Retina (tissue), 1 donor: ENCODE measurements at regions not wholly inside any gene's neighbourhood (a gene's known extent, or its start where the extent isn't known, plus 50 kb on each side); places are given as distances from the start of the nearest gene placed in this dataset.
"Not testable (repeated sequence)": the region's sequence is repeated elsewhere in the genome, so short reads cannot be mapped to it uniquely, and the experiment has no call there.

ENCODE experiments used
- DNase-seq: peaks from one replicate; pipeline ENCODE4 v3.0.0-alpha.2; 2016

DNA sequence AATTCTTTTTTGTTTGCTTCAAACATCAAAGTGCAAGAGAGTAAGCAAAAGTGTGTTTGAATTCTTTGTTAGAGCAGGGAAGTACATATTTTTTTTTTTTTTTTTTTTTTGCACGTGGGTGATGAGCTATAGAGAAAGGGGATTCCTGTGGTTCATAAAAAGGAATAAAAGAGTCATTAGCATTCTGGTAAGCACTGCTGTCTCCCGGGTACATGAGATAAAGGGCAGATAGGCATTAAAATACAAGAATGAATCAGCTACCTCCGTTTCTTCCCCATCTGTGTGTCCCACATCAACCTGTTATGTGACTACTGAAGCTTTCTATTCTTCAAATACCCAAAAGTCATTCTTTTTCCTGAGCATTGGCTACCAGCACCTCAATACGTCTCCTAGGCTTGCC is 102.4 kb upstream of the SEMA3D start:
- no peak for DNase-seq

DNA sequence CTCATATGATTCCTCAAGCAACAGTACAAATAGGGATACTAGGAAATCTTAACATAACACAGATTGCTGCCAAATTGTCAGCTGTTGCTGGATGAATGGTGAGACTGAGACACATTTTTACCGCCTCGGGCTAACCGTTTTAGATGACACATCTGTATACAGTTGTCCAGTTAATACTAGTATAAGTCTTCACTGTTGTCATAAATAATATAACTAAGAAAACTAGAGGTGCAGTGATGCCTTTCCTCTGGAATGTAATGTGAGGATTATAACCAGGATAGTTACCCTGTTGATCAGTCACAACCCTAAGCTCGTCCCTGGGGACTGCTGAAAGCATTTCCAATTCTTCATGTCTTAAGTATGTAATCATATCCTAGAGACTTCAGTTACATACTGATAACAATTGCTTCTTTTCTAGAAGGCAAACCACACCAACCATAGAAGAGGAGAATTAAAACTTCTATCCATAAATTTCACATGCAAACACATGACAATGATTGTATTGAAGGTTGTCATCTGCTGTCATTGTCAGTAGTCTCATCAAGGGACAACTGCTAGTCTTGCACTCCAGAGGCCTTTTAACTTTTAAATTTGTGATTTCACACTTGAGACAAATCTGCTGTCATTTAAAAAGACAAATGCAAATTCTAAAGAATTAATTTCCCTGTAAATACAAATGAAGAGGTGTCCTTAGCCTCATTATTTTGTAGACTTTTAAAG is 100.4 kb upstream of the SEMA3D start:
- DNase-seq = no peak

DNA sequence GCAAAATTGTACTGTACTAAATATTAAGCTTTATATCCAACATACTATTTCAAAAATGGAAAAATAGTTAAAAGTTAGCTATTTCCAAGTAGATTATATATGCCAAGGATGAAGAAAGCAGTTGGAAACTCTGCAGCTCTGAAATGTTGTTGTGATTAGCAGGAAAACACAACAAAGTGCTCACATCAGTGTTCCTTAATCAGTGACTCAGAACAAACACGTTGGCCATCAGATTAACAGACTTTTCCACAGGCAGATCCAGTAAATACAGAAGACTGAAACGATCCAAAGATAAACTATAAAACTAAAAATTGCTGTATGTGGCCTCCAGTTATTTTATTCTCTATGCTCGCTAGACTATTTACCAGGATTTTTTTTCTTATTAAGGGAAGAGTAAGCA is 99.6 kb upstream of the SEMA3D start:
- DNase-seq = no peak

DNA sequence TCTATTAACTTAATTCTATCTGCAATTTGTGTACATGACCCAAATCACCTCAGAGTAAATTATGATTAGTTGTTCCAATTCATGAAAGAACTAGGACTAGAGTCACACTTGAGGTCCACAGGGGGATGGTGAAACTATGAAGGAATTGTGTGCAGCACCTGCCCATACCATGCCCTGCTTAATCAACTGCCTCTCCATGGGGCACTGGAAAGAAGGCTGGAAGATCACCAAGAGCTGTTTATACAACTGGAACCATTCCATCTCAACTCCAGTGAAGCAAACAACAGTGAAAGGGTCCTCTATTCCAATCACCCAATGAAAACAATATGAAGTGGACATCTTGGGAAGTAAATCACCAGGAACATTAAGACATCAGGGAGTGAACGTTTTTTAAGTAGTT is 98.7 kb upstream of the SEMA3D start:
- DNase-seq = no peak

DNA sequence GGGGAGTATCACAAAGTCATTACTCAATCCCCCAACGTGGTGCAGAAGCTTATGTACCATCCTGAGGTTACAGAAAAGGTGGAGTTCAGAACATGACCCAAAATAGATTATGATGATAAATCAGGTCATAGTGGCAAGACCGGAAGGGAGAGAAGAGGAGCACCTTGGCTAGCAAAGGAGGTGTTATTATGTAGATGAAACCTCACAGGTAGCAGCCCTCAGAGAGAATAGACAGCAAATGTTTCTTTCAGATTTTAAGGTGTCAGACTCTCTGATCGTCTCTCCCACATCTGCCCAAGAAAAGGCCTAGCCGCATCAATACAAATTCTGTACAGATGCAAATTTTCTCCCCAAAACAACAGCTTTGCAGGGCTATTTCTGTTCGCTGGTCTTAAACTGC is 88.3 kb upstream of the SEMA3D start:
- DNase-seq = no peak

DNA sequence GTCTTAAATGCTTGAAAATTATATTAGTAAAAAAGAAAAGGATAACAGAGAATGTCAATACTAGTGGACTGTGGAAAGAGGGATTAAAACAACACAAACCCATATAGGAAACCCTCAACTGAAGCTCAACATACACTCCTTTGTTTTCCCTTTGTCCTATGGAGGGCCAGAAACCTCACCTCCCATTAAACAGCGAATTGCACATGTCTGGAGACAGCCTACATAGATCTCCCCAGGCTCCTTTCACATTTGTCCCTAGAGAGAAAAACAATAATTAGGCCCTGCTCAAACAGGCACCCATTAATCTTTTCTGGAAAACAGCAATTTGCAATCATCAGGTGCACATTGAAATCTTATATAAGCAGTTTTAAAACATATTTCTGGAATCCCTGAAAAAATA is 87.6 kb upstream of the SEMA3D start:
- no peak for DNase-seq

DNA sequence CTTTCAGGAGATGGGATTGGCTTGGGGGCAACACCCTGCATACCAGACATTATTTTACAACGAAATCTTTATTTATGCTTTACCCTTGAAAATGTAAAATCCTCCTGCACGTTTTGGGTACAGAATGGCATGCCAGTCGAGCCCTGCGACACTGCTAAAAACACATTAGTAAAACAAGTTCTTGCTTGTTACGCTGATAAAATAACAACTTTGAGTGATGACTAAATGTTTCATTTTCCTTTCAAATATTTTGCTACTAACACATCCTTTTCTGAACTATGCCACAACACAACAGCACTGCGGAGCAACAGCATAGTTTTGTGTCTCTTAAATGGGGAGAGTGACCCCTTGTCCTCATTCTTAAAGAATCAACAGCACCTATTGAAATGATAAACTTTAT is 76.0 kb upstream of the SEMA3D start:
- DNase-seq = no peak

DNA sequence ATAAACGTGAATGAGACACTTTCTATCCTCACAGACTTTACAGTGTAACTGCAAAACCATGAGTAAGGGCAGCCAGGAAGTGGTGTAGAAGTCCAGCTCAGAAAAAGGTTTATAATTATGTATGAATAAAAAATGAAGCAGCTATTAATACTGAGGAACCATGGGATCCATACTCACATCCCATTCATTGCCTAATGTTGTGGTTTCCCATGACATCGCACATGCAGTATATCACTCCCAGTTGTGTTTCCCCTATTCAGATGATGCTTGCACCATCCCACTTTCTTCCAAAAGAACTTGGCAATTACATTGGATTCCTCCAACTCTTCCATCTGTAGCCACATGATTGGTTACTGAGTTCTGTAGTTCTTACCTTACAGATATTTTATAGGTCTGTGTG is 74.5 kb upstream of the SEMA3D start:
- DNase-seq = no peak

DNA sequence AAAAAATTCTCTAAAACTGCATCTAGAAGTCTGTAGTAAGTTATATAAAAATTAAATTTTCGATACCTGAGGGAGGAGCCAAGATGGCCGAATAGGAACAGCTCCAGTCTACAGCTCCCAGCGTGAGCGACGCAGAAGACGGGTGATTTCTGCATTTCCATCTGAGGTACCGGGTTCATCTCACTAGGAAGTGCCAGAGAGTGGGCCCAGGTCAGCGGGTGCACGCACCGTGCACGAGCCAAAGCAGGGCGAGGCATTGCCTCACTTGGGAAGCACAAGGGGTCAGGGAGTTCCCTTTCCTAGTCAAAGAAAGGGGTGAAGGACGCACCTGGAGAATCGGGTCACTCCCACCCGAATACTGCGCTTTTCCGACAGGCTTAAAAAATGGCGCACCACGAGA is 62.9 kb upstream of the SEMA3D start:
- DNase-seq = not testable (repeated sequence)

DNA sequence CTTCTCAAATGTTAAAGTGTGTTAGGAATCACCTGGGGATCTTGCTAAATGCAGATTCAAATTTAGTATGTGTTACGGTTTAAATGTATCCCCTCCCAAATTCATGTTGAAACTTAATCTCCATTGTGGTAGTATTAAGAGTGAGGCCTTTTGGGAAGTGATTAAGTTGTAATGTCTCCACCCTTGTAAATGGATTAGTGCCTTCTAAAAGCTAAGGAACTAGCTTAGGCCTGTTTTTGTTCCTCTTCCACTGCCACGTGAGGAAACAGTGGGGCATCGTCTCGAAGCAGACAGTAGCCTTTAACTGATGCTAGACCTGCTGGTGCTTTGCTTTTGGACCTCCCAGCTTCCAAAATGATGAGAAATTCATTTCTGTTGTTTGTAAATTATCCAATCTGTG is 52.3 kb upstream of the SEMA3D start:
- DNase-seq = no peak

DNA sequence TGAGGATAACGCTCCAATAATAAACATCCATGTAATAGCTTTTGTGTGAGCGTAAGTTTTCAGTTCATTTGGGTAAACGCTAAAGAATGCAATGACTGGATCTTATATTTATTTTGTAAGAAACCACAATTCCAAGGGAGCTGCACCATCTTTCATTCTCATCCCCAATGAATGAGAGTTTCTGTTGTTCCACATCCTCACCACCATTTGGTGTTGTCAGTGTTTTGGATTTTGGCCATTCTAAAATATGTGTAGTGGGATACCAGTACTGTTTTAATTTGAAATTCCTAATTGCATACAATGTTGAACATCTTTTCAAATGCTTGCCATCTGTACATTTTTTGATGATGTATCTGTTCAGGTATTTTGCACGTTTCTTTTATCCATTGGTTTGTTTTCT is 50.9 kb upstream of the SEMA3D start:
- no peak for DNase-seq
